ENCODE measurements at regions not wholly inside any gene's neighbourhood (a gene's known extent, or its start where the extent isn't known, plus 50 kb on each side); places are given as distances from the start of the nearest gene placed in this dataset.

DNA sequence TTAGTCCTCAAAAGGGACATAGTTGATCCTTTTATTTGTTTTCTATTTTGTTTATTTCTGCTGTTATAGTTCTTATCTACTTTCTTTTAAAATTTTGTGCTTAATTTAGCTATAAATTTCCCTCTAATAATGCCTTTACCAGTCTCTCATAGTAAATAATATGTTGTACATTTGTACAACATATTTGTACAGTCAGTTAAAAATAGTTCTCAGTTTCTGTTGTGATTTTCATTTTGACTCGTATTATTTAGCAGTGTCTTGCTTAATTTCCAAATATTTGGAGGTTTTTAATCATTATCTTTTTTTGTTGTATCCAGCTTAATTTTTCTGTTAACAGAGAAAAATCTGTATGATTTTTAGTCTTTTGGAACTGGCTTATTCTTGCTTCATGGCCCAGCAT lies 443.6 kb upstream of the TRIB2 start:
- DNase-seq (ENCODE audit: low read depth in 1 of 2, low spot score in 1 of 2), result no peak

DNA sequence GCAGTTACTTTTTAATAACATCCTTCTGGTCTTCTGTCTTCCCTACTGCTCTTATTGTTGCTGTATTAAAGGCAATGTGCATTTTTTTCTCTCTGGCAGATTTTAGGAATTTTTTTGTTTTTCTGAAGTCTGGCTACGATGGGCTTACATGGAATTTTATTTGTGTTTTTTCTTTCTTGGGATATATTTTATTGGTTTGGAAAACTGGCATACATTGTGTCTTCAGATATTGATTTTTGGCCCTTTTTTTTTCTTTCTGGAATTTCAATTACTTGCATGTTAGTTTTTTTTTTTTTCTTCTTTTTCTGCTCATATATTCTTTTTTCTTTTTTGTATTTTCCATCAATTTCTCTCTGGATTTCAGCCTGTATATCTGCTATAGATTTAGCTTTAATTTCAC lies 442.1 kb upstream of the TRIB2 start:
- no peak for DNase-seq (ENCODE audit: low read depth in 1 of 2, low spot score in 1 of 2)

DNA sequence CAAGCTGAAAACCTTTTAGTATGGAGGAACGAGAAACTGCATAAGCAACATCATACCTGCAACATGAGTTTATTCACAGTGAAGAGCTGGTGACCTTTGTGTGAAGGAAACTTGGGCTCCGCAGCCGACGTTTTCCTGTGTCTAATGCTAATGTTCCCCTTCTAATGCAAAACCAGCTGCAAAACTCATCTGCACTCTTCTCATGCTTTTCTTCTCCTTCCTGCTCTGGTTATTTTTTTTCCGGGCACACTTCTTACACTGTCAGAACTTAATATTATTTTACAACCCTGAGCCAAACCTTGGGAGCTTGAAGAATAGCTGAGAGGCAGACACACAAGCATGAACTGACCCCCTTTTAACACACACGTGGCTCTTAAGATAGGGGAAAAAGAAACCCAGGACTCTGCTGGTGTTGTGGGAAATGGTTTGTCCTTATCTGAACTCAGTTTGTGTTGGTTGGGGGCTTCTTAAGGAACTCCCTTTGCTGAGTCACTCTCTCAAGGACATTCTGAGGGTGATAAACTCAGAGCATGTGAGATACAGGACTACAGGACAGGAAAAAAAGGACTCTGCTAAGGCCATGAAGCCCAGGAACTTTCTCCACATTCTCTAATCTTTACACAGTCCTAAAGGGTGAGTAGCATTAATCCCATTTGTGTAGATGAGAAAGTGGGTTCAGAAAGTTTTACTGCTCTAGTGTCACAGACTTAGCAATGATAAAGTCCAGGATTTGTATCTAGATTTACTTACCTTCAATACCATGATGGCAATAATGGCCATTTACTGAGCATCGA lies 439.3 kb upstream of the TRIB2 start:
- DNase-seq (ENCODE audit: low read depth in 1 of 2, low spot score in 1 of 2), result no peak

DNA sequence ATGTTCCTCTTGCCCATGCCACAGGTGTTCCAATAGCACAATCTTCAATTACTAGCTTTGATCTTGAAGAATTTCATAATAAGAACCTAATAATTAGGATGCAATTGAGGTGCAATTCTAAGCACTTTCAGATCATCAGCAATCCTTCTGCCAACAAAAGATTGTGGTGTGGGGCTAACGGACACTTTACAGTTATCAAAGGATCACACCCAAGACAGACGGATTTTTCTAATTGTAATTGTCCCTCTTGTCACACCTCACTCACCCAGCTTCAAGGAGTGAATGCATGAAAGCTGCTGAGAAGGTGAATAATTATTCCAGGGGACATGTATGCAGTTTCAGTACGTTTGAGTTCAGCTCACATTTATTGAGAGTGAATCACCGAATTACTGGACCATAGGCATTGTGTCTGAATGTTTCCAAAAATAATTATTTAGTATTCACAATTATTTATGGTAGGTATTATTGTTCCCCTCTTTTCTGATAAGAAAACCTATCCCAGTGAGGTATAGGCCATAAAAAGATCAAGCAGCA lies 438.5 kb upstream of the TRIB2 start:
- DNase-seq (ENCODE audit: low read depth in 1 of 2, low spot score in 1 of 2), result no peak

DNA sequence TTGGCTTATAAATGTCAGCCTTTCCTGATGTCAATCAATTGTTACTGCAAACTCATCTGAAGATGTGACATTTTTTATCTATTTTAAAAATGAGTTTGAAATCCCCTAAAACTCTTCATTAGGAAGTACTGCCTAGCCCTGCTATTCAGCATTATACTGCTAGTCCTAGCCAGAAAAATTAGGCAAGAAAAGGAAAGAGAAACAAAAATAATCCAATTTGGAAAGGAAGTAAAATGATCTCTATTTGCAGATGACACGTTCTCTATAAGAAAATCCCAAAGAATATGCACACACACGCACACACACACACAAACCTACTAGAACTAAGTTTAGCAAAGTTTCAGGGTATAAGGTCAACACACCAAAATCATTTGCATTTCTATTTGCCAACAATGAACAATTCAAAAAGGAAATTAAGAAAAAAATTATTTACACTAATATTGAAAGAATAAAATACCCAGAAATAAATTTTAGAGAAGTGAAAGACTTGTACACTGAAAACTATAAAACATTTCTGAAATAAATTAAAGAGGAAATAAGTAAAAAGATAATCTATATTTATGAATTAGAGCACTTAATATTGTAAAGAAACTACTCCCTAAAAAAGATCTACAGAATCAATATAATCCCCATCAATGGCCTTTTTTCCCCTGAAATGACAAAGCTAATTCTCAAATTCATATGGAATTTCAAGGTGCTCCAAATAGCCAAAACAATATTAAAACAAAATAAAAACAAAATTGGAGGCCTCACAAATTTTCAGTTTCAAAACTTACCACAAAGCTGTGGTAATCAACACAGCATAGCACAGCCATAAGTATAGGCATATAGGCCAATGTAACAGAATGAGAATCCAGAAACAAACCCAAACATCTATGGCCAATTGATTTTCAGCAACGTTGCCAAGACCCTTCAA lies 433.7 kb upstream of the TRIB2 start:
- DNase-seq (ENCODE audit: low read depth in 1 of 2, low spot score in 1 of 2), result no peak

GRCh38 chr2:12284037-12284436 lies 432.7 kb upstream of the TRIB2 start:
- DNase-seq (ENCODE audit: low read depth in 1 of 2, low spot score in 1 of 2), result no peak

- no peak for DNase-seq (ENCODE audit: low read depth in 1 of 2, low spot score in 1 of 2)
Measured at GRCh38 chr2:12284487-12284886, 432.2 kb upstream of the TRIB2 start.

GRCh38 chr2:12286347-12286746 lies 430.4 kb upstream of the TRIB2 start:
- DNase-seq (ENCODE audit: low read depth in 1 of 2, low spot score in 1 of 2), result no peak

DNA sequence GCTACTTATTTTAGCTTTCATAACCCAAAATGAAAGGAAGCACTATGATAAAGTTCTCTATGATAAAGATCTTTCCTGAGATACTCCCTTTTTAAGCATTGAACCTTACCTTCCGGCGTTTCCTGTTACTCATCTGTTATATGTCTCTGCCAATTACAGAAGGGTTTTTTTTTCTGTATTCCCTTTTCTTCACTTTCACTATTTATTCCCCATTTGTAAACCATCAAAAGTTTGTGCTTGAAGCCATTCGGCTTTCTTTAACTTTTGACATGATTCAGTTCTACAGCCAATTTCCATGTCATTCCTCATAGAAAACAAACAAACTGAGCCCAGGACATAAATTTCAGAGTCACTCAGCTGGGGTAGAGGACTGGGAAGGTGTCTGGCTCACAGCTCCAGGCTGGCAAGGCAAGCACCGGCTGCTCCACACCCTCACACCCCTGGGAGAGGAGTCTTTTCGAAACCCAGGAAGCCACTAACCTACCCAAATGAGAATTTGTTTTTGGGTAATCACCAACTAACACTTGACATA lies 429.4 kb upstream of the TRIB2 start:
- no peak for DNase-seq (ENCODE audit: low read depth in 1 of 2, low spot score in 1 of 2)

- DNase-seq (ENCODE audit: low read depth in 1 of 2, low spot score in 1 of 2), result no peak
Measured at GRCh38 chr2:12288048-12288447, 428.7 kb upstream of the TRIB2 start.

DNA sequence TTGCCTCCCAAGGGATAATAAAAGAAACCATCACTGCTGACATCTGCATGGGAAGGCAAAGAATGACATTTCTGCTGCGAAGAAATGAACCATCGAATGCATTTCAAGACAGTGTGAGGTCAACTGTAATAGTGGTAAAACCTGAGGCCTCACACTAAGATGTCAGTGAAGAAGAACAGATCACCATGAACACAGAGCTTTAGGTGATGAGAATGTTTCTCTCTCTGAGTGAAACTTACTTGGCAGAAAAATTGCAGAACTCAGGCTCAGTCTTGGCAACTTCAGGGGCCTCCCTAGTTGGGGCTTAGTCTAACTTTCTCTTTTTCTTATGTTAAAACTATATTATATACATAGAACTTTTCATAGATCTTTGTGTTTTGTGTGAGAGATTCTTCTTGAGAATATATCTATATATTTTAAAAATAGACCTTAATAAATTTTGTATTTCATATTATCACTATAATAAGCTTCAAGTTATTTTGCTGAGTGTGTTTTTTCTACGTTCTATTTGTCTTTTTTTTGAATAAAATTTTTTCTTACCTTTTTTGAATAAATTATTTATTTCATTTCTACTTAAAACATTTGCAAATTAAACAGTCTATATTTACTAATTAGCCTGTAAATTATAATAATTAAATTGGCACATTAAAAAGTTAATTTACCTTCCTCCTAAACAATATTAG lies 427.5 kb upstream of the TRIB2 start:
- DNase-seq (ENCODE audit: low read depth in 1 of 2, low spot score in 1 of 2), result no peak

GRCh38 chr2:12291303-12291702 lies 425.4 kb upstream of the TRIB2 start:
- DNase-seq (ENCODE audit: low read depth in 1 of 2, low spot score in 1 of 2), result no peak

- DNase-seq (ENCODE audit: low read depth in 1 of 2, low spot score in 1 of 2), result no peak
Measured at GRCh38 chr2:12293874-12294273, 422.9 kb upstream of the TRIB2 start.

DNA sequence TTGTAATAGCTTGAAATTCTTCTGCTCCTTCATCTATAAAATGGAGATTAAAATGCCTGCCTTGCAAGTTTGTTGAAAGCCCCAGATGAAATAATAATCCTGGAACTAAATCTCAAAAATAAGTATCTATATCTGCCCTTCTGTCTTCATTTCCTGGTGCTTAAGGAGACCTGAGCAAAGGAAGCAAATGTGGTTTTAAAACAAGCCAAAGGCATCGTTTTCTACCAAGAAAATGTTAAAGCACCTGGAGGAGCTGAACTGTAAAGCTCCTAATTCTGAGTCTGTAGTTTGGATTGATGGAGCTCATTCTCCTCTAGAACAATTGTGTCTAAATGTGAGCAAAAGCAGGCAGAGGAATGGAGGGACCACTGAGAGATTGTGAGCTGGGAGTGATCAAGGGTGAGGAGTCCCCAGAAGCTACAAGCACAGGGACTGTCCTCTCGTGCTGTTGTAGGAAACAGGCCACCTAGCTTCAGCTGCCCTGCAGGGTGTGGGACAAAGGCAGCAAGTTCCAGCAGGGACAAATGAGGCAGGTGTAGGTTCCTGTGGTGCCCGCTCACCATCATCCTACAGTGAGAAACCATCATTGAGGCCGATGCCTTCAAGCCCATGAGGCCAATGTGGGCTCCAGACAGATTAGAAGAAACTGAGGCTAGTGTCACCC lies 420.7 kb upstream of the TRIB2 start:
- no peak for DNase-seq (ENCODE audit: low read depth in 1 of 2, low spot score in 1 of 2)

DNA sequence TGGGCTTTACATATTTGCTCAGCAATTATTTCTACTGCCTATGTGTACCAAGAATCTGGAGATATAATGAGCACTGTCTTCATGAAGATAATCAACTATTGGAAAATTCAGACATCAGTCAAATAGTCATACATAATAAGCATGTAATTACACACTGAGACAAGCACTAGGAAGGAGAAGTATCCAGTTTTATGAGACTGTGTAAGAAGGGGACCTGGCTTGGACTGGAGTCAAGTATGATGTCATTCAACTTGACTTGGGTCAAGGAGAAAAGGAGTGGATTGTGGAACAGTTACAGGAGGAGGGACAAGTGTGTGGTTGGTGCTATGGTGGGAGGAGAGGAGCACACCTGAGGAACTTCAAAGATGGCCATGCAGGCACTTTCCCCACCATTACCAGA lies 419.8 kb upstream of the TRIB2 start:
- no peak for DNase-seq (ENCODE audit: low read depth in 1 of 2, low spot score in 1 of 2)

DNA sequence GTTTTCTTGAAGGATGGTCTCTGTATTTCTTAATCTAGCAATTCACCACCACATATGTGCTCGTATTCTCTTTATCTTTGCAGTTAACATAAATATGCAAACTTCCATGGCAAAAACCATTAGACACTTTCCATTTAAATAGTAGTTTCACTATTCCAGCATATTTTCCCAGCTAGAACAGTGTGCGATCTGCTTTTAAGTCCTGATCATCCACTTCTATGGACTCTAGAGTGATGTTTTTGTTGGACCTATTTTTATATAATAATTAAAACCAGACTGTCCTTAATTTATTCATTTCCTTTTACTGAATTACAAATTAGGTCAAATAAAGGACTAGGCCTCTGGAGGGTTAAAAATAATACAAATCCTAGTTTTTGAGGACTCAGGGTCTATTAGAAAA lies 418.4 kb upstream of the TRIB2 start:
- no peak for DNase-seq (ENCODE audit: low read depth in 1 of 2, low spot score in 1 of 2)

GRCh38 chr2:12299431-12299830 lies 417.3 kb upstream of the TRIB2 start:
- DNase-seq (ENCODE audit: low read depth in 1 of 2, low spot score in 1 of 2), result no peak

- DNase-seq (ENCODE audit: low read depth in 1 of 2, low spot score in 1 of 2), result no peak
Measured at GRCh38 chr2:12300019-12300602, 416.6 kb upstream of the TRIB2 start.

DNA sequence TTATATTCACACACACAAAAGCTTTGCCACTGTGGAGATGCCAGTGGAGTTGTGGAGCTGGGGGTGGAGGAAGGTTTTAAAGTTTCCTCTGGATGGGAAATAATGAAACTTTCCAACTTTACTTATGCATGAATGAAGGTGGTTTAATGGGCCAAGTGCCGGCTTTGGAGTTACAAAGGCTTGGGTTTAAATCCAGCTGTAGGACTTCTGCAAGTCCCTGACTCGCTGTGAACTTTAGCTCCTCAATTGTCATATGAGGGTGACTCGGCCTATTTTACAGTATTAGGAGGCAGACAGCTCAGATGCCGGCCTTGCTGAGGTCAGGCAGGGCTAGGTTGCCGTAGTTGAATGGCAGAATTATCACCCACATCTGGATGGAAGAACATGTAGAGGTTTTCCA lies 415.8 kb upstream of the TRIB2 start:
- no peak for DNase-seq (ENCODE audit: low read depth in 1 of 2, low spot score in 1 of 2)

GRCh38 chr2:12302140-12302539 lies 414.6 kb upstream of the TRIB2 start:
- DNase-seq (ENCODE audit: low read depth in 1 of 2, low spot score in 1 of 2), result no peak

Measured in activated T-helper 1 cell treated with anti-CD3 and anti-CD28 coated beads, Interleukin-2, amount 50 U/mL, for 16 hours (primary cell).